HCT116 (cell line): ENCODE measurements at regions not wholly inside any gene's neighbourhood (a gene's known extent, or its start where the extent isn't known, plus 50 kb on each side); places are given as distances from the start of the nearest gene placed in this dataset.

Source experiments
- ATAC-seq: fragments of 200-7000 bp; cut with Tn5 transposase; 2 replicates; pipeline ENCODE4 v1.9.1; 2020; ENCODE audit warnings: mild to moderate bottlenecking, moderate library complexity
- BruUV-seq: library from RNA; stranded (reverse); fragments of 400-500 nt; replicated peaks from 2 replicates; lab custom pipeline; 2021; lab: Mats Ljungman, UMichigan
- CTCF ChIA-PET: fragments of 300-600 bp; sonication (Branson Sonifier 250); formaldehyde crosslinking; loops from one replicate; lab custom pipeline; 2021; ENCODE audit warnings: antibody characterized with exemption; lab: Charles Lee
- POLR2A ChIA-PET: fragments of 300-600, 350-600 bp; sonication (Branson Sonifier 250); formaldehyde crosslinking; loops from one replicate; lab custom pipeline; 2021; ENCODE audit warnings: antibody characterized with exemption; lab: Charles Lee
- RAD21 ChIA-PET, 2 experiments: fragments of 300-600 bp; sonication (Branson Sonifier 250); formaldehyde crosslinking; loops; one replicate each; lab custom pipeline; 2023; ENCODE audit warnings: low total read pairs in 2 of 2; ENCODE audit not compliant: uncharacterized antibody in 2 of 2, unreplicated experiment in 2 of 2, low non-redundant PET in 1 of 2; lab: Charles Lee
- DNase-seq: peaks from one replicate; pipeline ENCODE4 v3.0.0-alpha.2; 2010; ENCODE audit warnings: low read depth, low spot score
- H2AFZ ChIP-seq: fragments of 200-600 bp; shearing (Covaris generic), sonication (generic); 2 replicates; pipeline ENCODE4 v1.6.1; 2017; ENCODE audit warnings: low read depth, mixed run types, mixed read lengths, antibody characterized with exemption, low read length; ENCODE audit not compliant: poor library complexity, severe bottlenecking
- H3K27ac ChIP-seq: 2 replicates; pipeline ENCODE4 v1.5.1; 2012; ENCODE audit warnings: low read depth, low read length
- H3K27me3 ChIP-seq: fragments of 200-600 bp; sonication (generic); 2 replicates; pipeline ENCODE4 v1.6.1; 2016; ENCODE audit warnings: mixed run types, low read length, mixed read lengths; ENCODE audit not compliant: insufficient read depth
- H3K36me3 ChIP-seq, 2 experiments: fragments of 200-500 bp in 1 of 2; fragments of 200-600 bp in 1 of 2; sonication (Bioruptor generic) in 1 of 2; sonication (generic) in 1 of 2; 2 replicates each; pipeline versions ENCODE4 v1.5.1 to v1.6.1; 2014 to 2016; ENCODE audit warnings: low read length in 2 of 2, inconsistent platforms in 1 of 2, mixed read lengths in 1 of 2, mixed run types in 1 of 2; ENCODE audit not compliant: insufficient read depth in 2 of 2, control insufficient read depth in 1 of 2
- H3K4me1 ChIP-seq, 2 experiments: fragments of 200-600 bp in 1 of 2; sonication (generic) in 1 of 2; 2 replicates each; pipeline versions ENCODE4 v1.5.1 to v1.6.1; 2012 to 2017; ENCODE audit warnings: low read length in 2 of 2, inconsistent platforms in 1 of 2, mild to moderate bottlenecking in 1 of 2, mixed read lengths in 1 of 2, mixed run types in 1 of 2, moderate library complexity in 1 of 2; ENCODE audit not compliant: insufficient read depth in 2 of 2, control insufficient read depth in 1 of 2
- H3K4me2 ChIP-seq: fragments of 200-600 bp; sonication (generic); 2 replicates; pipeline ENCODE4 v1.6.1; 2017; ENCODE audit warnings: mixed run types, low read length, mixed read lengths
- H3K4me3 ChIP-seq, 2 experiments: fragments of 200-600 bp in 1 of 2; sonication (generic) in 1 of 2; replicated peaks in 1 of 2; 2 replicates each; pipeline ENCODE4 v1.5.1; 2011 to 2016; ENCODE audit warnings: low read length in 2 of 2, control low read depth in 1 of 2, low read depth in 1 of 2, mild to moderate bottlenecking in 1 of 2, mixed read lengths in 1 of 2, mixed run types in 1 of 2
- H3K79me2 ChIP-seq: fragments of 200-600 bp; sonication (generic); 2 replicates; pipeline ENCODE4 v1.6.1; 2017; ENCODE audit warnings: mild to moderate bottlenecking, mixed run types, low read length, moderate library complexity, mixed read lengths; ENCODE audit not compliant: insufficient read depth
- H3K9ac ChIP-seq: fragments of 200-600 bp; sonication (generic); 2 replicates; pipeline ENCODE4 v1.6.1; 2016; ENCODE audit warnings: low read length, mixed read lengths
- H3K9me2 ChIP-seq: fragments of 200-600 bp; sonication (generic), shearing (Covaris generic); 2 replicates; pipeline ENCODE4 v1.6.1; 2017; ENCODE audit warnings: mixed run types, mild to moderate bottlenecking, moderate library complexity; ENCODE audit not compliant: insufficient read depth
- H3K9me3 ChIP-seq, 2 experiments: fragments of 200-500 bp in 1 of 2; fragments of 200-600 bp in 1 of 2; sonication (Bioruptor generic) in 1 of 2; sonication (generic) in 1 of 2; 2 replicates each; pipeline ENCODE4 v1.6.1; 2014 to 2017; ENCODE audit warnings: low read length in 2 of 2, mixed read lengths in 2 of 2, inconsistent platforms in 1 of 2, low read depth in 1 of 2, mild to moderate bottlenecking in 1 of 2, mixed run types in 1 of 2, moderate library complexity in 1 of 2; ENCODE audit not compliant: control insufficient read depth in 1 of 2, insufficient read depth in 1 of 2
- H4K20me1 ChIP-seq: fragments of 200-600 bp; sonication (generic), shearing (Covaris generic); 2 replicates; pipeline ENCODE4 v1.6.1; 2017; ENCODE audit warnings: mixed run types, mild to moderate bottlenecking, moderate library complexity; ENCODE audit not compliant: insufficient read depth
- ELF1 ChIP-seq: IDR thresholded peaks from 2 replicates; pipeline ENCODE4 v1.6.1; 2012; ENCODE audit warnings: low read depth, borderline replicate concordance
- EZH2 ChIP-seq: fragments of 200-600 bp; sonication (generic); IDR thresholded peaks from 2 replicates; pipeline ENCODE4 v1.6.1; 2017; ENCODE audit warnings: antibody characterized with exemption, mixed run types
- JUND ChIP-seq: IDR thresholded peaks from 2 replicates; pipeline ENCODE4 v1.6.1; 2012
- POLR2A ChIP-seq: IDR thresholded peaks from 2 replicates; pipeline ENCODE4 v1.7.0; 2011; ENCODE audit warnings: borderline replicate concordance; ENCODE audit not compliant: insufficient read depth, insufficient read length; ENCODE audit errors: extremely low read depth
- SIN3A ChIP-seq: IDR thresholded peaks from 2 replicates; pipeline ENCODE4 v1.6.1; 2012; ENCODE audit warnings: low read depth
- SP1 ChIP-seq: IDR thresholded peaks from 2 replicates; pipeline ENCODE4 v1.6.1; 2012; ENCODE audit warnings: low read depth
- SRF ChIP-seq: IDR thresholded peaks from 2 replicates; pipeline ENCODE4 v1.6.1; 2012; ENCODE audit warnings: low read depth
- ZBTB33 ChIP-seq: IDR thresholded peaks from 2 replicates; pipeline ENCODE4 v1.6.1; 2011; ENCODE audit warnings: mild to moderate bottlenecking, low read length, moderate library complexity; ENCODE audit not compliant: insufficient replicate concordance; ENCODE audit errors: extremely low read depth
- ZFX ChIP-seq: fragments of 450-650 bp; IDR thresholded peaks from 2 replicates; pipeline ENCODE4 v1.6.1; 2017
- ZNF274 ChIP-seq: fragments of 200-500 bp; sonication (Bioruptor generic); IDR thresholded peaks from 2 replicates; pipeline ENCODE4 v1.6.1; 2014; ENCODE audit warnings: mild to moderate bottlenecking, low read depth, low read length, inconsistent platforms
- intact Hi-C: fragments of 100-400 bp; cut with micrococcal nuclease; formaldehyde crosslinking; loops from 2 replicates; pipeline ENCODE4 v1.10.0; 2022
- TF ChIP-seq, protein P1 (sequence below): IDR thresholded peaks from 2 replicates; pipeline ENCODE4 v1.6.1; 2012
- TF ChIP-seq, protein P2 (sequence below), 3 experiments: fragments of 200-600 bp in 1 of 3; sonication (generic) in 1 of 3; IDR thresholded peaks in 2 of 3; conservative IDR thresholded peaks in 1 of 3; 2 replicates each; pipeline ENCODE4 v1.5.1; 2012 to 2017; ENCODE audit warnings: low read depth in 2 of 3, low read length in 2 of 3, antibody characterized with exemption in 1 of 3, borderline replicate concordance in 1 of 3, control low read depth in 1 of 3, mild to moderate bottlenecking in 1 of 3, mixed read lengths in 1 of 3, mixed run types in 1 of 3, moderate library complexity in 1 of 3; ENCODE audit not compliant: insufficient read depth in 1 of 3
- TF ChIP-seq, protein P3 (sequence below): IDR thresholded peaks from 2 replicates; pipeline ENCODE4 v1.6.1; 2012; ENCODE audit warnings: low read depth
- TF ChIP-seq, protein P4 (sequence below): IDR thresholded peaks from 2 replicates; pipeline ENCODE4 v1.6.1; 2012

DNA sequence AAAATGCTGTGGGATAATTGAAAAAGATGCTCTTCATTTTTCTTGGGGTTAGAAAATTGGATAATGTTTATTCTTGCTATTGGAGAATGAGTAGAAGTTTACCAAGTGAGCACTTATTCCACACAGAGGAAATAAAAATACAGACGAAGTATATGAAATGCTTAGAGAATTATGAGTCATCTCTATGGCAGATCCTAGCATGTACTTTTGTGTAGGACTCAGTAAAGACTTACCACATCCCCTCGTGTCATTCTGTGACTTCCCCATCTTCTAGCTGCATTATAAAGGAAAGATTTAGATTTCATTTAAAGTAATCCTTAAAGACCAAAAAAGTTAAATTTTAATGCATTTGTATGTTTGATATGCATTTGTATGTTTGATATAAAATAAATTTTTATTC, 685.6 kb downstream of the TBC1D32 start:
- no peaks in the 10 kb centered on the region for H3K27me3 ChIP-seq
- no peak overlapping the region for H3K4me3 ChIP-seq
- no peak overlapping the region for H2AFZ ChIP-seq
- ATAC-seq = no peak
- no peaks in the 10 kb centered on the region for H3K9me3 ChIP-seq
- no peaks in the 10 kb centered on the region for H3K36me3 ChIP-seq
- ChIA-PET RAD21 (no interaction called here), POLR2A (no interaction called here), CTCF (no interaction called here)
- H3K9me2 ChIP-seq = no peaks in the 10 kb centered on the region
- H3K27ac ChIP-seq = no peak overlapping the region
- no peaks in the 10 kb centered on the region for H3K79me2 ChIP-seq
- BruUV-seq = no TSS peak
- H3K4me1 ChIP-seq = no peaks in the 10 kb centered on the region
- intact Hi-C loops = no loop called here
- H3K9ac ChIP-seq = no peak overlapping the region
- no peak for TF ChIP-seq SP1
- TF ChIP-seq, all 23 proteins: peak for 0
- Histone ChIP-seq H4K20me1 (no peaks in the 10 kb centered on the region), H3K4me2 (no peak overlapping the region)
- DNase-seq = no peak

DNA sequence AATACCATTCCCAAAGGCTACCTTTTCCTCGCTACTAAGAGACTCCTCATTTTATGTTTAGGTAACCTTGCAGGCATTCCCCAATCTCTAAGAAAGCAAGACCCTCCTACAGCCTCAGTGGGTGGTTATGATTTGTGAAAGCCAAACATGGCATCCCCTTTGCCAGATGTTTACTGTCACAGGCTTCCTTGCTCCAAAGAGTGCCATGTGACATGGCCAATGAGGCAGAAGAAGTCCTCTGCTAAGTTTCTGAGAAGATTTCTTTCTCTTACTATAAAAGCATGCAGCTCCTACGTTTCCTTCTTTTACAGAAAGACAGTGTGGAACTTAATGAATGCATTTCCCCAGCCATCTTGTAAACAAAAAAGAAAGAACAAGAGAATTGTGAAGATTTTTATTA, 688.2 kb downstream of the TBC1D32 start:
- Histone ChIP-seq H3K4me2 (no peak overlapping the region), H3K27me3 (no peaks in the 10 kb centered on the region), H4K20me1 (no peaks in the 10 kb centered on the region), H3K36me3 (no peaks in the 10 kb centered on the region), H3K9me3 (no peaks in the 10 kb centered on the region), H3K9me2 (no peaks in the 10 kb centered on the region), H3K79me2 (no peaks in the 10 kb centered on the region), H3K9ac (no peak overlapping the region), H2AFZ (no peak overlapping the region), H3K4me3 (no peak overlapping the region), H3K27ac (no peak overlapping the region), H3K4me1 (no peaks in the 10 kb centered on the region)
- ChIA-PET POLR2A (no interaction called here), RAD21 (no interaction called here), CTCF (no interaction called here)
- no TSS peak for BruUV-seq
- DNase-seq = no peak
- intact Hi-C loops = no loop called here
- no peak for ATAC-seq
- TF ChIP-seq SIN3A (no peak), POLR2A (no peak), ZNF274 (no peak), JUND (no peak), ZBTB33 (no peak), ZFX (no peak), EZH2 (no peak), ELF1 (no peak), SRF (no peak)
- TF ChIP-seq, protein P1, sequence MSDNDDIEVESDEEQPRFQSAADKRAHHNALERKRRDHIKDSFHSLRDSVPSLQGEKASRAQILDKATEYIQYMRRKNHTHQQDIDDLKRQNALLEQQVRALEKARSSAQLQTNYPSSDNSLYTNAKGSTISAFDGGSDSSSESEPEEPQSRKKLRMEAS = no peak
- TF ChIP-seq, protein P2, sequence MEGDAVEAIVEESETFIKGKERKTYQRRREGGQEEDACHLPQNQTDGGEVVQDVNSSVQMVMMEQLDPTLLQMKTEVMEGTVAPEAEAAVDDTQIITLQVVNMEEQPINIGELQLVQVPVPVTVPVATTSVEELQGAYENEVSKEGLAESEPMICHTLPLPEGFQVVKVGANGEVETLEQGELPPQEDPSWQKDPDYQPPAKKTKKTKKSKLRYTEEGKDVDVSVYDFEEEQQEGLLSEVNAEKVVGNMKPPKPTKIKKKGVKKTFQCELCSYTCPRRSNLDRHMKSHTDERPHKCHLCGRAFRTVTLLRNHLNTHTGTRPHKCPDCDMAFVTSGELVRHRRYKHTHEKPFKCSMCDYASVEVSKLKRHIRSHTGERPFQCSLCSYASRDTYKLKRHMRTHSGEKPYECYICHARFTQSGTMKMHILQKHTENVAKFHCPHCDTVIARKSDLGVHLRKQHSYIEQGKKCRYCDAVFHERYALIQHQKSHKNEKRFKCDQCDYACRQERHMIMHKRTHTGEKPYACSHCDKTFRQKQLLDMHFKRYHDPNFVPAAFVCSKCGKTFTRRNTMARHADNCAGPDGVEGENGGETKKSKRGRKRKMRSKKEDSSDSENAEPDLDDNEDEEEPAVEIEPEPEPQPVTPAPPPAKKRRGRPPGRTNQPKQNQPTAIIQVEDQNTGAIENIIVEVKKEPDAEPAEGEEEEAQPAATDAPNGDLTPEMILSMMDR (IDR thresholded peaks at IDR 0.05 in 2 of 3, conservative IDR thresholded peaks at IDR 0.05 in 1 of 3; ENCODE audit: borderline replicate concordance in 1 of 3, insufficient read depth in 1 of 3, low read depth in 2 of 3, low read length in 2 of 3) = no peak
- TF ChIP-seq, protein P3, sequence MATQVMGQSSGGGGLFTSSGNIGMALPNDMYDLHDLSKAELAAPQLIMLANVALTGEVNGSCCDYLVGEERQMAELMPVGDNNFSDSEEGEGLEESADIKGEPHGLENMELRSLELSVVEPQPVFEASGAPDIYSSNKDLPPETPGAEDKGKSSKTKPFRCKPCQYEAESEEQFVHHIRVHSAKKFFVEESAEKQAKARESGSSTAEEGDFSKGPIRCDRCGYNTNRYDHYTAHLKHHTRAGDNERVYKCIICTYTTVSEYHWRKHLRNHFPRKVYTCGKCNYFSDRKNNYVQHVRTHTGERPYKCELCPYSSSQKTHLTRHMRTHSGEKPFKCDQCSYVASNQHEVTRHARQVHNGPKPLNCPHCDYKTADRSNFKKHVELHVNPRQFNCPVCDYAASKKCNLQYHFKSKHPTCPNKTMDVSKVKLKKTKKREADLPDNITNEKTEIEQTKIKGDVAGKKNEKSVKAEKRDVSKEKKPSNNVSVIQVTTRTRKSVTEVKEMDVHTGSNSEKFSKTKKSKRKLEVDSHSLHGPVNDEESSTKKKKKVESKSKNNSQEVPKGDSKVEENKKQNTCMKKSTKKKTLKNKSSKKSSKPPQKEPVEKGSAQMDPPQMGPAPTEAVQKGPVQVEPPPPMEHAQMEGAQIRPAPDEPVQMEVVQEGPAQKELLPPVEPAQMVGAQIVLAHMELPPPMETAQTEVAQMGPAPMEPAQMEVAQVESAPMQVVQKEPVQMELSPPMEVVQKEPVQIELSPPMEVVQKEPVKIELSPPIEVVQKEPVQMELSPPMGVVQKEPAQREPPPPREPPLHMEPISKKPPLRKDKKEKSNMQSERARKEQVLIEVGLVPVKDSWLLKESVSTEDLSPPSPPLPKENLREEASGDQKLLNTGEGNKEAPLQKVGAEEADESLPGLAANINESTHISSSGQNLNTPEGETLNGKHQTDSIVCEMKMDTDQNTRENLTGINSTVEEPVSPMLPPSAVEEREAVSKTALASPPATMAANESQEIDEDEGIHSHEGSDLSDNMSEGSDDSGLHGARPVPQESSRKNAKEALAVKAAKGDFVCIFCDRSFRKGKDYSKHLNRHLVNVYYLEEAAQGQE = no peak
- TF ChIP-seq, protein P4, sequence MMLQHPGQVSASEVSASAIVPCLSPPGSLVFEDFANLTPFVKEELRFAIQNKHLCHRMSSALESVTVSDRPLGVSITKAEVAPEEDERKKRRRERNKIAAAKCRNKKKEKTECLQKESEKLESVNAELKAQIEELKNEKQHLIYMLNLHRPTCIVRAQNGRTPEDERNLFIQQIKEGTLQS = no peak
